ENCODE measurements at regions not wholly inside any gene's neighbourhood (a gene's known extent, or its start where the extent isn't known, plus 50 kb on each side); places are given as distances from the start of the nearest gene placed in this dataset.
A peak's percentile ranks its signal among the peaks of the same experiment; 100 is the strongest.

DNA sequence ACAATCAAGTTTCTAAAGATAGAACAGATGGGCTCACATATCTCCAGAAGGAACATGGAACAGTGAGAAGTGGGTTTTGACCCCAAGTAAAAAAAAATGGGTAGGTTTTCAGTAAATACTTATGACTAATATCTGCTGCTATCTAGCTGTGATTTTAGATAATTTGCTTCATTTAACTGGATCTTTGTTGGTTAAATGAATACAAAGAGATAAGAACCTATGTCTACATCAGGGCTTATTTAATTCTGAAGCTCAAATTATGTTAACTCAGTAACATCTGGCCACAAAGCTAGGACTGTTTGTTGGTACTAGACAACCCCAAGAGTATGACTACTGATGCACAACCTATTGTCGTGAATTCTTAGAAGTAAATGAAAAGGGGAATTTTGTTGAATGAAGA is 144.4 kb upstream of the SESN3 start:
- peaks cover 20% of the 10 kb centered on the region for H3K4me1 Mint-ChIP-seq
- TF ChIP-seq, protein P1, sequence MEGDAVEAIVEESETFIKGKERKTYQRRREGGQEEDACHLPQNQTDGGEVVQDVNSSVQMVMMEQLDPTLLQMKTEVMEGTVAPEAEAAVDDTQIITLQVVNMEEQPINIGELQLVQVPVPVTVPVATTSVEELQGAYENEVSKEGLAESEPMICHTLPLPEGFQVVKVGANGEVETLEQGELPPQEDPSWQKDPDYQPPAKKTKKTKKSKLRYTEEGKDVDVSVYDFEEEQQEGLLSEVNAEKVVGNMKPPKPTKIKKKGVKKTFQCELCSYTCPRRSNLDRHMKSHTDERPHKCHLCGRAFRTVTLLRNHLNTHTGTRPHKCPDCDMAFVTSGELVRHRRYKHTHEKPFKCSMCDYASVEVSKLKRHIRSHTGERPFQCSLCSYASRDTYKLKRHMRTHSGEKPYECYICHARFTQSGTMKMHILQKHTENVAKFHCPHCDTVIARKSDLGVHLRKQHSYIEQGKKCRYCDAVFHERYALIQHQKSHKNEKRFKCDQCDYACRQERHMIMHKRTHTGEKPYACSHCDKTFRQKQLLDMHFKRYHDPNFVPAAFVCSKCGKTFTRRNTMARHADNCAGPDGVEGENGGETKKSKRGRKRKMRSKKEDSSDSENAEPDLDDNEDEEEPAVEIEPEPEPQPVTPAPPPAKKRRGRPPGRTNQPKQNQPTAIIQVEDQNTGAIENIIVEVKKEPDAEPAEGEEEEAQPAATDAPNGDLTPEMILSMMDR (IDR thresholded peaks at IDR 0.05; ENCODE audit: unreplicated experiment) = no peak
- H3K36me3 Mint-ChIP-seq = no peaks in the 10 kb centered on the region
- no peaks in the 10 kb centered on the region for H3K27me3 Mint-ChIP-seq (ENCODE audit: low read depth)
- no peak overlapping the region for H3K27ac Mint-ChIP-seq
- DNase-seq (ENCODE audit: low spot score in 2 of 2, unreplicated experiment in 2 of 2) = no peak
- H3K4me3 Mint-ChIP-seq = no peak overlapping the region
- no peaks in the 10 kb centered on the region for H3K9me3 Mint-ChIP-seq

DNA sequence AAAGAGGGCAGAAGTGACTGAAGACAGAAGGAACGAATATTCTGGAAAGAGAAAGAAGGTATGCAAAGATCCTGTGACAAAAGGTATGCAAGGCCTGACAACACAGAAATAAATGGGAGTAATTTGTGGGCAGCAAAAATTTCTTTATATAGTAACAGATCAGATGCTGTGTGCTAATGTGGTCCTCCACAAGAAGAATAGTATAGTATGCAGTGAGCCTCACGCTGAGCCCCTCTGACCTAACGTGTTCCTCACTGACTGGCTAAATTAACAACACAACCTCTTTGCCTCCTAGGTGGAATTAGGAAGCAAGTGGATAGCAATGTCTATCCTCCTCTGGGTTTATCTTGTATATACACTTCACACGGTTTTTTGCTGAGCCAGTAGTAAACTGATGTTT is 143.1 kb upstream of the SESN3 start:
- Mint-ChIP-seq H3K27ac (no peak overlapping the region), H3K9me3 (no peaks in the 10 kb centered on the region), H3K4me3 (no peak overlapping the region), H3K27me3 (ENCODE audit: low read depth) (no peaks in the 10 kb centered on the region), H3K4me1 (peaks cover 26% of the 10 kb centered on the region), H3K36me3 (no peaks in the 10 kb centered on the region)
- TF ChIP-seq, protein P1 (IDR thresholded peaks at IDR 0.05; ENCODE audit: unreplicated experiment) = no peak
- DNase-seq (ENCODE audit: low spot score in 2 of 2, unreplicated experiment in 2 of 2) = no peak

DNA sequence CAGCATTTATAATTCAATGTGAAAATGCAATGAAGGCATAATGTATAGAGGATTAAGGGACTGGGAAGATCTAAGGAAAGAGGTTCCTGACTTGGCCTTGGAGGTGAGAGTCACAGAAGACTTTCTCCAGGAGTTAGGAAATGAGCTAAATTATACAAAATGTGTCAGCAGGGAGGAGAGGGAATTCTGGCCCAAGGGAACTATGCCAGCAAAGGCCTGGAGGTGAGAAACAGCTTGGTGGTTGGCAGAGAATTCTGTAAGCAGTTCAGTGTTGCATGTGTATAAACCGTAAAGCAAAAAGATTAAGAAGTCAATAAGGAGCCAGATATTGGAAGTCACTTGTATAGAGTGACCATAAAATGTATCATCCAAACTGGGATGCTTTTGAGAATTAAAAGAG is 142.2 kb upstream of the SESN3 start:
- Mint-ChIP-seq H3K27ac (no peak overlapping the region), H3K9me3 (no peaks in the 10 kb centered on the region), H3K4me1 (peaks cover 26% of the 10 kb centered on the region), H3K4me3 (no peak overlapping the region), H3K36me3 (no peaks in the 10 kb centered on the region), H3K27me3 (ENCODE audit: low read depth) (no peaks in the 10 kb centered on the region)
- TF ChIP-seq, protein P1 (IDR thresholded peaks at IDR 0.05; ENCODE audit: unreplicated experiment) = no peak
- DNase-seq (ENCODE audit: low spot score in 2 of 2, unreplicated experiment in 2 of 2) = no peak

DNA sequence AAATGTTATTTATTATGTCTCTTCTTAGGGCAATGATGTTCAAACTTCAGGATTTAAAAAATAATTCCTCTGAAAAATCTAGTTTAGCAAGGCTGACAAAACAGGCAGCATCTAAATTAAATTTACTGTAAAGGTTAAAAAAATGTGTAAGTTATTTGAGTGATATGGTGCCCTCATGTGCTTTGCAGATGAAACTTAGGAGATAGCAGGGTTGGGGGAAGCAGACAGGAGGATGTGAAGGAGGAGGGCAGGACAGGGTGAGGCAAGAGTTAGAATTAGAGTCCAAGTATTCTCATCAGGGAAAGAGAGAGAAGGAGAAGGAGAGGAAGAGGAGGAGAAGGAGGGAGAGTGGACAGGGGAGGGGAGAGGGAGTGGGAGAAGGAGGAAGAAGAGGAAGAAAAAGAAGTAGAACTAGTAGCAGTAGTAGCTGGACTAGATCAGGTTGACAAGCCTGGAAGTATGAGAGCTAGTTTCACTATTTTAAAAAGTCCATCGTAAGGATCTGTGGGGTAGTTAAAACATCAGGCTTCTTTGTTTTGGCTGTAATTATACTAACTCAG is 141.2 kb upstream of the SESN3 start:
- Mint-ChIP-seq H3K9me3 (no peaks in the 10 kb centered on the region), H3K4me3 (no peak overlapping the region), H3K4me1 (peaks cover 24% of the 10 kb centered on the region), H3K27ac (peak overlapping the region; percentile 18), H3K27me3 (ENCODE audit: low read depth) (no peaks in the 10 kb centered on the region), H3K36me3 (no peaks in the 10 kb centered on the region)
- TF ChIP-seq, protein P1 (IDR thresholded peaks at IDR 0.05; ENCODE audit: unreplicated experiment) = no peak
- DNase-seq (ENCODE audit: low spot score in 2 of 2, unreplicated experiment in 2 of 2) = no peak

DNA sequence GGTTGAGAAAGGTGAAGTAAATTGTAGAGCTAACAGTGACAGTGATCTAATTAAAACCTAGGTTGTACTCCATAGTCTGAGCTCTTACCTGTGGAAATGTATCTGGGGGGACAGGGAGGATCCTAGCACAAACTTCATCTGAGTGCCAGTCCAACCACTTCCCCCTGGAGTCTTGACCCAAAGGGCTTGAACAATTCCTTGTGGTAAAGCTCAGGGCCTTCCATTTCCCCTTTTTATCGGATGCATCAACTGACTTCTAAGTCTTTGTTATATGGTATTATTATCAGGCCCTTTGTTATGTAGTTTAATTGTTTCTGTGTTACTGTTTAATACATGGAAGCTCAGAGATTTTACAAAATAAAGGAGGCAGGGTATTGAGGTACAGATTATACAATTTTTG is 140.2 kb upstream of the SESN3 start:
- H3K36me3 Mint-ChIP-seq = no peaks in the 10 kb centered on the region
- DNase-seq (ENCODE audit: low spot score in 2 of 2, unreplicated experiment in 2 of 2) = no peak
- TF ChIP-seq, protein P1 (IDR thresholded peaks at IDR 0.05; ENCODE audit: unreplicated experiment) = no peak
- no peaks in the 10 kb centered on the region for H3K27me3 Mint-ChIP-seq (ENCODE audit: low read depth)
- H3K9me3 Mint-ChIP-seq = no peaks in the 10 kb centered on the region
- no peak overlapping the region for H3K27ac Mint-ChIP-seq
- no peak overlapping the region for H3K4me3 Mint-ChIP-seq
- H3K4me1 Mint-ChIP-seq = peaks cover 19% of the 10 kb centered on the region

DNA sequence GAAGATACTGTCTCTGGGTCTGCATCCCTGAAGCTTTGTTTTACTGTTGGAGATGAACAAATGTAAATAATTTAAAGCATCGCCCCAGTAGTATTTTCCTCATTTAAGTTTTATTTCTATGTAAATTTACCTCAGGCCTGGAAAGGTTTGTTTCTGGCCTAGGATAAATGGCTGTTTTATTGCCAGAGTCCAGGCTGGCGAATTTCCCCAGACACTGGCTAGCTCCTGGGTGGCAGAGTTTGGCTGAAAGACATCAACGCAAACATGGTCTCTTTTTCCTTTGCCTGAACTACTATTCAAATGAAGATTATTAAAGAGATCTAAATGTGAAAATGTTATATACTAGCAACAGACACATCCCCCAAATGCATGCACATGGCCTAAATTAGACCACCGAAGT is 136.7 kb upstream of the SESN3 start:
- no peak overlapping the region for H3K4me3 Mint-ChIP-seq
- peaks cover 29% of the 10 kb centered on the region for H3K4me1 Mint-ChIP-seq
- no peak for DNase-seq (ENCODE audit: low spot score in 2 of 2, unreplicated experiment in 2 of 2)
- H3K36me3 Mint-ChIP-seq = no peaks in the 10 kb centered on the region
- H3K9me3 Mint-ChIP-seq = no peaks in the 10 kb centered on the region
- H3K27ac Mint-ChIP-seq = no peak overlapping the region
- TF ChIP-seq, protein P1 (IDR thresholded peaks at IDR 0.05; ENCODE audit: unreplicated experiment) = no peak
- no peaks in the 10 kb centered on the region for H3K27me3 Mint-ChIP-seq (ENCODE audit: low read depth)
